ENCODE measurements at regions not wholly inside any gene's neighbourhood (a gene's known extent, or its start where the extent isn't known, plus 50 kb on each side); places are given as distances from the start of the nearest gene placed in this dataset.

GRCh38 chr3:56899078-56899477, 97.3 kb upstream of the ARHGEF3 start:
- TF ChIP-seq CTCF (IDR thresholded peaks at IDR 0.05) (no peak), POLR2AphosphoS5 (IDR thresholded peaks at IDR 0.05; ENCODE audit: insufficient read depth in 1 of 2, low read depth in 1 of 2) (no peak)

Data from vagina (tissue), 2 donors.